ENCODE measurements at regions not wholly inside any gene's neighbourhood (a gene's known extent, or its start where the extent isn't known, plus 50 kb on each side); places are given as distances from the start of the nearest gene placed in this dataset.
A peak's percentile ranks its signal among the peaks of the same experiment; 100 is the strongest.

DNA sequence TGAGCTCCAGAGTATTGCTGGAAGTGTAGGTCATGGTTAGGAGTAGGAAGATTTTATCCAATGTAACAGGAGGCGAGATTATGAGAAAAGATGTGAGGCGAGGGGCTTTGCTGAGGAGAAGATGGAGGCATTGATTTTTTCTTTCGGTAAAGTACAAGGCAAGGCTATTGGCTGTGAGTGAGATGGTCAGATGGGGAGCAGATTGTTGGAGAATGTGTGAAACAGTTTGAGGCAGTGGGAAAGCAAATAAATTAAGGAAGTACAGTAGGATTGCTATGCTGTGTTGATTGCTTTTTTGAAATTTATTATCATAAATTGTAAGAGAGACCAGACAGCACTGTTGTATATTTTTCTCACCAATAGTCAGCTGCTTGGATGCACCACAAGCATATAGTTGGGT is 173.3 kb downstream of the KCNE4 start:
- no peak for DNase-seq (ENCODE audit: low spot score)

DNA sequence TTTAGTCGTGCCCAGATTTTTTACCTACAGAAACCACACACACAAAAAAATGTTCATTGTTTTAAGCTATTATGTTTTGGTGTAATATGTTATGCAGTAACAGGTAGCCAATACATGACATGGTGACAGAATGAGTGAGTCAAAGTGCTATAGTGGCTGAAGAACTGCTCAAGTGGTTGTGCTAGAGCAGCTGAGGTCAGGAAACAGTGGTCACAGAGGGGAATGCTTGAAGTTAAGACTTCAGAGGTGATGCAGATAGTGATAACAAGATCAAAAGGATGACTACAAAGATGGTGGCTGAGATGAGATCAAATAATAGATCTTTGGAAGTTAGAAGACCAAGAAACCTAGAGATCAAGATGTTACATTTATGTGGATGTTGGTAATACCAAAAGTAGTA is 174.3 kb downstream of the KCNE4 start:
- DNase-seq (ENCODE audit: low spot score) = no peak

DNA sequence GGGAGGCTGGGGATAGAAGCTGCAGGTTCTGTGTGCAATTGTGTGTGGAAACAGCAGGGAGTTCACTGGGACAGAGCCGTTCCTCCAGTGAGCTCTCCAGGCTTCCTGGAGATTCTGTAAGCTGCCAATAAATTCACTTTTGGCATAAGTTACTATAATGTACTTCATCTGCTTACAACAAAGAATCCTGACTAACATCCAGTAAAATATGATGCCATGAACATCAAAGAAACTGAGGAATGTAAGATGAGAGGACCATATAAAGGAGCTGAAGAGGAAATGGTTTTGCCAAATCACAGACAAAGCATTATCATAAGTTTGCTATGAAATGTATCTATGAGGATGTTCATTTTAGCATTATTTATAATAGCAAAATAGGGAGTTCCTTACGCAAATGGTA is 175.3 kb downstream of the KCNE4 start:
- no peak for DNase-seq (ENCODE audit: low spot score)

DNA sequence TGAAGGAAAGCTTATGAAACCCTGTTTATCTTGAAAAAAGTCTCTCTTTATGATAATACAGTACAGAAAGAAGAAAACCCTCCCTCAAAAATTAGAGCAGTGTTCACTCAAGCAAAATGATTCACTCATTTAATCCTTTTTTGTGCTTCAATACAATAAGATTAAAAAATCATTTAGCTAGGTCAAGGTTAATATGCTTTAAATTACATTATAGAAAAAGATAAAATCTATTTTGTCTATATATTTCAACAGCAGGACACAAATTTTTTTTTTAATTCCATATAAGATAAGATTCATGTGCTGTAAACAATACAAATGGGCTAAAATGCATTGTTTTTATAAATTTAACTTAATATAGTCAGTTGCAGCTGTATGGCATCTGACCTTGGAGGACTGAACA is 176.9 kb downstream of the KCNE4 start:
- DNase-seq (ENCODE audit: low spot score) = no peak

DNA sequence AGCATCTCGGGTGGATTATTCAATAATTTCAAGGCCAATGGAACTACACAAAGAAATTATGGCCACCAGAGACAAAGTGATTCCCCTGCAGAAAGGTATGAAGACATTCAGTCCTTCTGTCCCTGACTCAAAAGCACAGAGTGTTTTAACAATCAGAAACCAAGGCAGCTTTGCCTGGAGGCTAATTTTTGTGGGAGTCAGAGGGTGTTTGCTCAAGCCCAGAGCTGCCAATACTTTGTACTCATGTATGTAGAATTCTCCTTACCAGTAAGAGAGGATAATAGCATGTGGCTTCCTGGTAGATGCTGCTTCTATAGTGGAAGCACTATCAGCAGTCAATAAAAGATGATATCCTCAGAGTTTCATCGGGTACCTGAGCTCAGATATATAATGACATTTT is 178.4 kb downstream of the KCNE4 start:
- DNase-seq (ENCODE audit: low spot score) = no peak

DNA sequence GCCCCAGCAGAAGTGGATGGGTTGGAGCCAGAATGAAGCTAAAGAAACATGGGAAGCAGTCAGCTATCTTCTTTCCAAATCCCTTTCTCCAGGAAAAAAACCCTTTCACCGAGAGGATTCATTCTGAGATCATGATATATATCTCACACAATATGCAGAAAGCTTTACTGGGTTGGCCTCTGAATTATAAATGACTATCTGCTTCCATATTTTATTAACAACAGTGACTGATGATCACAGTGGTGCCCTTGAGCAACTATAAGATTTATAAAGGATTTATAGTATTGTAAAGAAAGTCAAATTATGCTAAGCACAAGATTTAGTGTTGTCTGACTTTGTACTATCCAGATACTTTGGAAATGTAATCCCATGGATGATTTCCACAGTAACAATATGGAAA is 180.3 kb downstream of the KCNE4 start:
- no peak for DNase-seq (ENCODE audit: low spot score)

DNA sequence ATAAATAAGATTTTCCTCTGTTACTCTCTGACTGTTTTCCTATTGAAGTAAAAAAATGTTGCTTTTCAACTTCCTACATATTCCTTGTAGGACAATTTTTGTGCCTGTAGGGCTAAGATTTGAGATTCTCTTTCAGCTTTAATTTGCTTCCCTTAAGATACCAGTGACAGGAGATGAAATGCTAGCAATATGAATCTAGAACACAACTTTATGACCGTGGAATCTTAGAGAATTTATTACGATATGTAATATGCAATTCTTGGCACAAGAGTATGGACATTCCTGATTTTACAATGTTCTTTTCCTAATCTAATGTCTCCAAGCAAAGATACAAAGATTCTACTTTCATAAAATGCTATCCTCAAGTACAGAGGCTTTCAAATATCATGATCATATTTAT is 180.9 kb downstream of the KCNE4 start:
- DNase-seq (ENCODE audit: low spot score) = no peak

DNA sequence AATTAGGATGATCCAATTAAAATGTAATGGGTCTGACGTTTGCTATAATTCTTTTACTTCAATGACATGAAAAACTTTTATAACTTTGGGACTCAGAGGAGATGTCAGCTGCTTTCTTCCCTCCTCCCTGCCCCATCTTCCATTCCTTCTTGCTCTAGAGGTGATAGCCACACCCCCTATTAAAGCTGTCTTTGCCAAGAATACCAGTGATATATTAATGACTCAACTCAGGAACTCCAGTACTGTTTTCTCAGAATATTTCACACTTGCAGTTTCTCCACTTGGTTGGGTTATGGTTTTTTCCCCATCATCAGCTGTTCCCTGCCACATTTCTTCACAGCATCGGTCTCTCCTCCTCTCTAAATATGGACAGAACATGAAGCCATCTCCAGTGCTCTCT is 184.0 kb downstream of the KCNE4 start:
- no peak for DNase-seq (ENCODE audit: low spot score)

DNA sequence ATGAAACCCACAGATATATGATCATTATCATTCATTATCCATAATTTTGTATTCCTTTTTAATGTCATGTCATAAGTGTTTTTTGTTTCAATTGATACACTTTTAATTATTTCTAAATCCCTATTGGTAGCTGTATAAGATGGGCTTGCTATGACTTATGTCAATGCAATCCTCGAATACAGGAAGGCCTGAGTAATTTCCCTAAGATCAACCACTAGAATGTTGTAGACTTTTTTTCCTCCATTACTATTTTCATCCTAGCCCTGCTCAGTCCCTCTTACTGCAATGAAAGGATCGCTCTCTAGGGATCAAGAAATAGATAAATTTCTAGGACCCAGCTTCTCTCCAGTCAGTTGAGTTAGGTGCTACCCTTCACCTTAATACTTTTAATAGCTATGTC is 186.3 kb downstream of the KCNE4 start:
- DNase-seq (ENCODE audit: low spot score) = no peak

DNA sequence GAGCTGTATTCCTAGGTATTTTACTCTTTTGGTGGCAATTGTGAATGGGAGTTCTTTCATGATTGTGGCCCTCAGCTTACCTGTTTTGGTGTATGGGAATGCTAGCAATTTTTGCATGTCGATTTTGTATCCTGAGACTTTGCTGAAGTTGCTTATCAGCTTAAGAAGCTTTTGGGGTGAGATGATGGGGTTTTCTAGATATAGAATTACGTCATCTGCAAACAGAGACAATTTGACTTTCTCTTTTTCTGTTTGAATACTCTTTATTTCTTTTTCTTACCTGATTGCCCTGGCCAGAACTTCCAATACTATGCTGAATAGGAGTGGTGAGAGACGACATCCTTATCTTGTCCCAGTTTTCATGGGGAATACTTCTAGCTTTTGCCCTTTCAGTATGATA is 191.2 kb downstream of the KCNE4 start:
- no peak for DNase-seq (ENCODE audit: low spot score)

DNA sequence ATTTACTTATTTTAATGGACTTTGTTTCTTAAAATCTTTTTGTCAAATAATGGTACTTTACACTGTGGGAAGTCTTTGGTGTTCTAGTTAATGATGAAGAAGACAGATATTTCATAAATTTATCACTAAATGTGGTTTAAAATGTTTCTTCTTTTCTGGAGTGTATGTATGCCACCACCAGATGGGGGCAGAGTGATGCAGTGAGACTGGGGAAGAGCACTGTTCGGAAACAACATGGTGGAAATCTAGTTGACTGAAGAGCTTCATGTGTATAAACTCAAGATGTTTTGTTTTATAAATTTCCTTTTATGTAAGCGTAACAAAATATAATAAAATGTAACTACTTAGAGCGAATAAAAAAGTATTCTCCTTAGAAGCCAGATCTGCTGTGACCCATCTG is 195.1 kb downstream of the KCNE4 start:
- peak; percentile 11 for DNase-seq (ENCODE audit: low spot score)

DNA sequence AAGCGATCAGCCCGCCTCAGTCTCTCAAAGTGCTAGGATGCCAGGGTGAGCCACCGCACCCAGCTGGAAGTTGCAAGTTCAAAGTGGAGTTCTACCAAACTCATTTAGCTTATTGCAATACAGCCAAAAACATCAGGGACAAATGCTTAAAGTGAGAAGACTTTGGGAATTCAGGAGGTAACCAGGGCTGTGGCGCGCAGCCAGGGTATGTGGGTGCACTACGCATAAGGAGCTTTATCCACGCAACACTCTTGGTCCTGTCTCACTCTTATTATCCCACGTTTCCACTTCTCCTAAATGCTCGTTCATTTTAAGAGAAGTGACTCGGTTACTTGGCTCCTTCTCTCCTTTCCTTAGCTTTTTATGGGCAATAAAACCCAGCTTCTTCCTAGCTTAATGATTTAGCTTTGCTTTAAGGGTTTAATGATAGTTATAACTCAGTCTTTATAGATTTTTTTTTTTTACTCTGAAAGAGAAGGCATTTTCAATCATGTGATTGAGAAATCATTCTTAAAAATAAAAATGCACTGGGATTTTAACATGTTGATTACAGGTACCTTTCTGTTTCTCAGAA is 199.8 kb downstream of the KCNE4 start:
- DNase-seq (ENCODE audit: low spot score) = no peak

DNA sequence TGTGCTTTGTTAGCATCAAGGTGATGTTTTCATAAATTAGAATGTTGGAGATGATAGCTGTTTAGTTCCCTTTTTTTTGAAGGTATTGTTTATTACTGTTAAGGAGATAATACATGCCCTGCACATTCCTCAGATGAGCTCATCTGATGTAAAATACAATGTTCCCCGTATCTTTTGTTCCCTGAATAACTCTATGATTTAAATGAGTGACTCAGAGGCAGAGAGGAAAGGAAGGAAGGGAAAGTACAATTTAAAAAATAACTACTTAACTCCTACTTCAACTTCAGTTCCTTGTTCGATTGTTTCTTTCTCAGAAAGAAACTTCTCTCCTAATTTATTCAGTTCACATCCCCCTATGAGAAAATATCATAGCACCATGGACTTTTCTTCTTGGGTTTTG is 208.7 kb downstream of the KCNE4 start:
- DNase-seq (ENCODE audit: low spot score) = no peak

DNA sequence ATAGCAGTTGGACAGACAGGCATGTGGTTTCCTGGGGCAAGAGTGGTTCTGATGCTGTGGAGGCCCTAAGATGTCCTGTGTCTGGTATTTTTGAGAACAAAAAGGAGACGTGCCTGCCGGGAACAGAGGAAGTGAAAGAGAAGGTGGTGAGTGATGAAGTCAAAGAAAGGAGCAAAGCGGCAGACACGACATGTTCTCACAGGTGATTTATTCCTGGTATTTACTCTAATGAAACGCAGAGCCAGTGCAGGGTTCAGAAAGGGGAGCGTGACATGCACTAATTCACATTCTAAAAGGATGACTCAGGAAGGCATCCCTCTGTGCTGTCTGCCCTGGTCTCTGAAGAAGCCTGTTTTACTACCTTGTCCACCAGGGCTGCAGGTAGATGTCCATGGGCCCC is 211.0 kb downstream of the KCNE4 start:
- DNase-seq (ENCODE audit: low spot score) = no peak

DNA sequence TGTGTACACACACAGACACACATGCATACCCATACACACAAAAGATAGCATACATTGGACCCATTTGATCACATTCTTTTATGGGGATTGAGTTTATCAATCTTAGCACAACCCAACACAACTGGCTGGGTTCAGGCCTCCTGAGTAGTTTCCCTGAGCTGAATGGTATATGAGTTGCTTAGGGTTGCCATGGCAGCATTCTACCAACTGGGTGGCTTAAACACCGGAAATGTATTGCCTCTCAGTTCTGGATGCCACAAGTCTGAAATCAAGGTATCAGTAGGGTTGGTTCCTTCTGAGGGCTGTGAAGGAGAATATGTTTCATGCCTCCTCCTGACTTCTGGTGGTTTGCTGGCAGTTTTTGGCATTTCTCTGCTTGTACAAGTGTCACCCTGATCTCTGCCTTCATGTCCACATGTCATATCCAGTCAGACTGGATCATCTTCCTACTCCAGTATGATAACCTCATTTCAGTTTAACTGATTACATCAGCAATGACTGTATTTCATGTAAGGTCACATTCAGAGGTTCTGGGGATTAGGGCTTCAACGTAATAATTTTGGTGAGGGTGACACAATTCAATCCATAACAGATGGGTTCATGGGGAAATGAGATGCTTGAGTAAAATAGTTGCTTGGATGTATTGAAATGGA is 212.7 kb downstream of the KCNE4 start:
- DNase-seq (ENCODE audit: low spot score) = no peak

DNA sequence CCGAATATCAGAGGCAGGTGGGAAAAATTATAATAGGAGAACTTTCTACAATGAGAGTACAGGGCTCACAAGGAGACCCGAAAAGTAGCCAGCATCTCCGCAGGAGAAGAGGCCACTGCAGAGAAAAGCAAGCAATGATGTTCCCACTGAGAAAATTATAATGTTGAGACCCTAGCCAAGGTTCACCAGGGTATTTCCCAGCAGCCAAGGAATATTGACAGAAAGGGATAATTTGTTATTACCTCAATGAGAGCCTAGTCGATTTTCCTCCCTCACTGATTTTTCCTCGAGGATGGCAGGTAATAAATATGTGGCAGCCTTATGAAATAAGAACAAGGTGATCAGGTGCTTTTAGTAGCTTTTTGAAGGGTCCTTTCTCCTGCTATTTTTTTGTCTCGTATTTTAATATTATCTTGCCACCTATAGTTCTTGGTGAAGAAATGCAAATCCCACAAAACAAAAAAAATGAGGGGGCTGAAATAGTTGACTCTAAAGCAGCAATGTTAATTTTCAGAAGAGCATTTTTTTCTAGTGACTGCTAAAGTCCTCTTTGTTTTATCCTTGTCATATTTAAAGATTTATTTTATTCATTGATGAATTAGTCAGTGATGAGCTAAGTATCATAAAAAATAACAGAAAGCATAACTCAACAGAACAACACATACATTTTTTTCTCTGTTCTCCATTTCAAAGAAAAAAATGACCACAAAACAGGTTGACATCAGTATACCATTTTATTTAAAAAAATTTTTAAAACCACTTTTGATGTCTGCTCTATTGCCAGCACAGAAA is 215.4 kb downstream of the KCNE4 start:
- no peak for DNase-seq (ENCODE audit: low spot score)

DNA sequence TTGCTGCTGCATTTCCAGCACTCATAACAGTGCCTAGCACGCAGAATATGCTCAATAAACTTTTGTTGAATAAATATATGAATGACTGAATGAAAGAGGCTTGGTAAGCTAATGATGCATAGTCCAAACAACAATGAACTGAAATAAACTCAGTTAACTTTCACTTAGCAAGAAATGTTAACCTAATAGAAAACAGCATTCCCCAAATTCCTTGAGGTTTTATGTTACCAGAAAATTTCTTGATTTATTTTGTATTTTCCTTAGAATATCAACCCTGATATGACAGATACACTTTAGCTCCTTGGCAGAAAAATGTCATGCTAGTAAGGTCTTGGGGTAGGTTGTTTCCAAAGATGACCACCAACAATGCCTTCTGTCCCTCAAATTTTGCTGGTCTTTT is 217.4 kb downstream of the KCNE4 start:
- no peak for DNase-seq (ENCODE audit: low spot score)

DNA sequence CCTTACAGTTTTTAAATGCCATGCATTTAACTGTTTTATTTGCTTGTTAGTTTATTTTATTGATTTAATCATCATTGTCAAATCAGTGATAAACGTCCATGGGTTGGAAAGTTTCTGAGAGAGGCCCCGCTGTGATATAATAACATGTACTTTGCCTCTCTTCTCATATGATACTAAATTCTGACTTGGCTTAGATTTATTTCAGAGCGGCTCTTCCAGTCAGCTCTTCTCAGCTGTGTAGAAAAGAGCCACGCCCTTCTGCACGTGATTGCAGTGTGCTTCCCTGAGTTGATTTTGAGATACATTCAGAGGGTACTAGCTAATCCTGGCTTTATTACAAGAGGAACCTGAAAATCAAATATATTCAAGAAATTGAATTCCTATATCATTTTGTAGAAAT is 218.6 kb downstream of the KCNE4 start:
- DNase-seq (ENCODE audit: low spot score) = no peak

DNA sequence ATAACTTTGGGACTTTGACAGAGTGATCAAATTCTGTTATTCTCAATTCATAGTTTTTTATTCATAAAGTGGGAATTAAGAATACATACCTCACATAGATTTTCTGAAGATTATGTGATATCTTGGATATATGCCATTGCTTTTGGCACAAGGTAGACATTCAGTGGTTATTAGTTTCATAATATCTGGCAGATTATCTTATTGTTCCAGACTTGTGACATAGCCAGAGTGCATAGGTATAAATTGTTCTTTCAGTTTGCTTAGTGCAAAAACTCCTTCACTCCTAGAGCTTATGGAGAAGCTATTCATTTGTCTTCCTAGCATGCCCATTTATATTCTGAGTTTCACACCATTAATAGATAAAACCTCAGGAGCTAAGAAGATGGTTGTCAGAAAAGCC is 222.0 kb downstream of the KCNE4 start:
- no peak for DNase-seq (ENCODE audit: low spot score)

DNA sequence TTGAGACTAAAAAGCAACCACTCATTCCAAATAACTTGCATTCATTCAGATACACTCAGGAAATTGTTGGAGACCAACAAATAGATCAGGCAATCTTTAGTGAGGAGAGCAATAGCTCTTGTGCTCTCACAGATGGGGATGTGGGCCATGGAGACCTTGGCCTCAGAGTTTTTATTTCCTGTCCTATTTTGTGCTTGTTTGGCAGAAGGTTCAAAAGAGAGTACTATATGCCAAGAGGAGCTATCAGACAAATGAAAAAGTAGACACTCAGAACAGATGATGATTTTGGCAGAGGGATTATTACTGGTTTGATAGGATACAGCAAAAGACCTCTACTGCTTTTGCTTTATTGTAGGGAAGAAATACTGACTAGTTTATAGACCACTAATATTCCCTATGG is 230.2 kb downstream of the KCNE4 start:
- no peak for DNase-seq (ENCODE audit: low spot score)

DNA sequence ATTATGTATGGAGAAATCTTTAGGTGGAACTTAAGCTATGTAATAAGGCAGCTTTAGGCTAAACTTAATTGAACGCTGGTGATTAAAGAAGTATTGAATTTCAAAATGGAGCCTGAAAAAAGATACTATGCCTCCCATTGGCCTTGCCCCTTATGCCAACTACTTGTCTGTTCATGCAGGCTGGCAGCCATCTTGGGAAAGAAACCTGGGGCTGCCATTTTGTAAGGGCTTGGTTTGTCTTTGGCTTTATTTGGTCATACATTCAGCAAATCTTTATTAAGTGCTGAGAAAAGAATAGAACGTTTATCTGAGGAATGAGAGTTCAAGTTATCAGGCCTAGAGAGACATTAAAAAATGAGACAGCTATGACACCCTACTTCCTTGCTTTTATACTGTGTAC is 231.3 kb downstream of the KCNE4 start:
- no peak for DNase-seq (ENCODE audit: low spot score)

DNA sequence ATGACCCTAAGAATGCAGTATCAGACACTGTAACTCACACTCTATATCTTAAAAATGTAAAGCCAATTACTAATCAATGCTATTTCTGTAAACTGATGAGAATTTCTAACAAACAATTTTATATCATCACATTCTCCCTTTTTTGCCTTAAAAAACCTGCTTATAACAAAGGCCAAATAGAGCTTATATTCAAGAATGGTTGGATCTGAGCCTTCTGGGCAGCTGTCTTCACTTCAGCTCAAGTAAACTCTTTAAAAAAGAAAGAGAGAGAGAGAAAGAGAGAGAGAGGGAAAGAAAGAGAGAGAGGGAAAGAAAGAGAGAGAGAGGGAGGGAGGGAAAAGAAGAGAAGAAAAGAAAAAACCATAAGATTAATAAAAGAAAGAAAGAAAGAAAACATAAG is 231.8 kb downstream of the KCNE4 start:
- no peak for DNase-seq (ENCODE audit: low spot score)

DNA sequence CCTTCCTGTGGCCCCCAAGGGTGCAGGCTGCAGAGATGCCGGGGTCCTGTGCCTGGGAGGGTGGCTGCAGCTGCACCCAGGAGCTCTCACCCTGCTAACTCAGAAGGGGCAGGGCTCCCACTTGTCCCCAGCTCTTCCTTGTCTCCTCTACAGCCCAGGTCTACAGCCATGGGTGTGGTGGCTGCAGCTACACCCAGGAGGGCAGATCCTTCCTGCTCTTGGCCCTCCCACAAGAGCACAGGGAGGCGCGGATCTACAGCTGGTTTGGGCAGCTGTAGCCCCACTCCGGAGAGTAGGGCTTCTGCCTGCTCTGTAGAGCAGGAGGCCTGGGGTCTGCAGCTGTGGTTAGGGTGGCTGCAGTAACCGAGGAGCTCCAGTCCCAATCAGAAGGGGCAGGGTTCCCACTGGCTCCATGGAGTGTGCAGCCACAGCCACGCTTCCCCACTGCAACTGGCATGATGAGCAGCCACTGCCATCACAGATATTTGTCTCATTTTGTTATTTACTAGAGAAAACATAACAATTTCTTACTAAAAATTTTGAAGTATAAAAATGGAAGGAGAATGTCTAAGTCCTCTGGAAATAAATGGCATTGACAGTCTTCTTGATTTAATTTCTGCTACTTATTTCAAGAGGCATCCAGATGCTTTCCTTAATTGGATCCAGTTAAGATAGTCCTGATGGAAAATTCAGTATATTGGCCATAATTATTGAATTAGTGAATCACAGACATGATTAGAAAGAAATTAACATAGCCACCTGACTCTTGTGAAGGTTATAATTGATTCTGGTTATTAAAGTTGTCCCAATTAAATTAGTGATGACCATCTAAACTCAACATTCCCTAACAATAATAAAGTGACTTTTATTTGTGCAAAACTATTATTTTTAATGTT is 233.6 kb downstream of the KCNE4 start:
- DNase-seq (ENCODE audit: low spot score) = no peak
